C4-2B (cell line): ENCODE measurements at regions not wholly inside any gene's neighbourhood (a gene's known extent, or its start where the extent isn't known, plus 50 kb on each side); places are given as distances from the start of the nearest gene placed in this dataset.
"Not testable (repeated sequence)": the region's sequence is repeated elsewhere in the genome, so short reads cannot be mapped to it uniquely, and the experiment has no call there.

Experiments used
- H3K27ac ChIP-seq: fragments of 450-650 bp; 2 replicates; pipeline ENCODE4 v1.5.1; 2017
- CTCF ChIP-seq: fragments of 450-650 bp; conservative IDR thresholded peaks from 2 replicates; pipeline ENCODE4 v1.5.1; 2017; ENCODE audit warnings: mild to moderate bottlenecking
- ZFX ChIP-seq: fragments of 450-650 bp; IDR thresholded peaks from 2 replicates; pipeline ENCODE4 v1.6.1; 2017

GRCh38 chrX:75873993-75874392 is 88.9 kb upstream of the MAGEE2 start:
- TF ChIP-seq CTCF = no peak
- H3K27ac ChIP-seq = no peak overlapping the region

DNA sequence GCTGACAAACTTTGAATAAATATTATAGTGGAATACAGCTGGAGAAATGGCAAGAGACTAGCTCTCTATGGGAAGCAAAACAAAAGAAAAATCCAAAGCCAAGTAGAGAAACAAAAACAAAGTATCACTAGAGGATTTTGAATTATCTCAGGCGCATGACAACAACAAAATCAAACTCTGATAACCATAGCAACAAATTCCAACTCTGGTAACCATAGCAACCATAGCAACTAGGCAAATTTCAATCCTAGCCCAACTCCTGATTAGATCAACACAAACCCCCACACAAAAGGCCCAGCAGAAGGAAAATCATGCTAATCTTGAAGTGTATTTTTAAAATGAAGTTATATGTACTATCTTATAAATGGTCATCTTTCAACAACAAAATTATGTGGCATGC is 98.4 kb upstream of the MAGEE2 start:
- H3K27ac ChIP-seq = no peak overlapping the region
- no peak for TF ChIP-seq CTCF
- no peak for TF ChIP-seq ZFX

- no peak overlapping the region for H3K27ac ChIP-seq
- TF ChIP-seq ZFX (no peak), CTCF (no peak)
These were observed 102.8 kb upstream of the MAGEE2 start for GRCh38 chrX:75887833-75888232.

- no peak overlapping the region for H3K27ac ChIP-seq
- TF ChIP-seq ZFX (no peak), CTCF (no peak)
These were observed 107.7 kb upstream of the MAGEE2 start for GRCh38 chrX:75892749-75893148.

GRCh38 chrX:75893281-75893680 is 108.2 kb upstream of the MAGEE2 start:
- no peak overlapping the region for H3K27ac ChIP-seq
- TF ChIP-seq ZFX (no peak), CTCF (no peak)

GRCh38 chrX:75911716-75912115 is 126.7 kb upstream of the MAGEE2 start:
- TF ChIP-seq CTCF (no peak), ZFX (no peak)
- no peak overlapping the region for H3K27ac ChIP-seq

DNA sequence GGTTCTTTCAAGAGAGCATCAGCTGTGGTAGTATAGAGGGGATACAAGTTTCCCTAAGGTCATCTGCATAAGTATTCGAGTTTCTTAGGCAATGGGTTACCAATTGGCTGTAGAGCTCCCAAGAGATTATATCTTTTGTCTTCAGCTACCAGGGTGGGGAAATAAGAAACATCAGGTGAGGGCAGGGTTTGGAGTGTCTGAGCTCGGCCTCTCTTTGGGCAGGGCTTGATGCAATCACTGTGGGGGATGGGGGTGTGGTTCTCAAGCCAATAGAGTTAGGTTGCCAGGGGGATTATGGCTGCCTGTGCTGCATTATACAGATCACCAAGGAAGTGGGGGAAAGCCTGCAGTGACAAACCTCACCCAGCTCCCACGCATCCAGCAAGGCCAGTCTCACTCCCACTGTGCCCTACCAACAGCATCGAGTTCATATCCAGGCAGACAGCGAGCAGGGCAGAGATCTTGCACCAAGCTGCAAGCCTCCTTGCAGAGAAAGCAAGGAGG is 172.1 kb upstream of the MAGEE2 start:
- H3K27ac ChIP-seq = no peak overlapping the region

GRCh38 chrX:75961321-75961720 is 176.3 kb upstream of the MAGEE2 start:
- H3K27ac ChIP-seq = not testable (repeated sequence)

More for the DNA sequence above, 172.1 kb upstream of the MAGEE2 start:
- TF ChIP-seq ZFX = no peak
- TF ChIP-seq CTCF = no peak
